ENCODE measurements at regions not wholly inside any gene's neighbourhood (a gene's known extent, or its start where the extent isn't known, plus 50 kb on each side); places are given as distances from the start of the nearest gene placed in this dataset.

DNA sequence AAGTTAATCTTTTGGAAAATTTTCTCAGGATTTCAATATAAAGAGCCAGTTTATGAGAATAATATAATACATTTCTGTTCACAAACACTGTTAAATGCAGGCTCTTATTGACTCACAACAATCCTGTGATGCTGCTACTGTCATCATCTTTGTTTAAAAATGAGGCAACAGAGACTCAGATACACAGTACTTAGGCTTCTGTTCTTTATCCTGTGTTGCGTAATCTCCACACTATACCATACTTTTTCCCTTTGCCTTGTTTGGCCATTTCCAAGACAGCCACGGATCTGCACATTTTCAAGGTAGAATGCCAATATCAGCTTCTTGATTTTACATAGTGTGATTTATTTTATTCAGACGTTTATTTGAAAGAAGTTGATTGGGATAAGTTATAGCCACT is 699.0 kb upstream of the CITED2 start:
- no peak for DNase-seq (ENCODE audit: insufficient read length, low spot score)
- FAIRE-seq: no peak

DNA sequence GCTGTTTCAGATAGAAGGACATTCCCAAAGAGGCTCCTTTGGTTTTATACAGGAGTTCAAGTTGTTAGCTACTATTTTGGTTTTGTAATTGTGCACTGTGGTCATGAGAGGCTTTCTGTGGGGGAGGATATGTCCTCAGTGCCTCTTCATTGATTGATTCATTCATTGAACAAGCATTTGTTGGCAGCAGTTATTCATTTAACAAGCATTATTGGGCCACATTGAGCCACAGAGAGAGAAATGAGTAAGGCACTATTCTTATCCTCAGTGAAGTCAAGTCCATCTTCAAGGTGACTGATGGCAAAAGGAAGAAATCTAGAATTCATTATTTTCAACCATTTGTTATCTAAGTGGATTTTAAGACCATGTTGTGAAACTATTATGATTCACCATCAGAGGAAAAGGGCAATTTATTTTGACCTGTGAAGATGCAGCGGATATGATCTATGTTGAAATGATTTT is 697.2 kb upstream of the CITED2 start:
- DNase-seq (ENCODE audit: insufficient read length, low spot score): no peak

More for the DNA sequence above, 699.0 kb upstream of the CITED2 start:
- TF ChIP-seq POLR2A (IDR thresholded peaks at IDR 0.05; ENCODE audit: low read depth, low read length): no peak

GRCh38 chr6:140070846-140071473 is 696.5 kb upstream of the CITED2 start:
- no peak for TF ChIP-seq POLR2A (IDR thresholded peaks at IDR 0.05; ENCODE audit: low read depth, low read length)
- FAIRE-seq (no peak), DNase-seq (ENCODE audit: insufficient read length, low spot score) (no peak)

More for the DNA sequence above, 697.2 kb upstream of the CITED2 start:
- no peak for TF ChIP-seq POLR2A (IDR thresholded peaks at IDR 0.05; ENCODE audit: low read depth, low read length)
- peak; percentile 60 for FAIRE-seq

DNA sequence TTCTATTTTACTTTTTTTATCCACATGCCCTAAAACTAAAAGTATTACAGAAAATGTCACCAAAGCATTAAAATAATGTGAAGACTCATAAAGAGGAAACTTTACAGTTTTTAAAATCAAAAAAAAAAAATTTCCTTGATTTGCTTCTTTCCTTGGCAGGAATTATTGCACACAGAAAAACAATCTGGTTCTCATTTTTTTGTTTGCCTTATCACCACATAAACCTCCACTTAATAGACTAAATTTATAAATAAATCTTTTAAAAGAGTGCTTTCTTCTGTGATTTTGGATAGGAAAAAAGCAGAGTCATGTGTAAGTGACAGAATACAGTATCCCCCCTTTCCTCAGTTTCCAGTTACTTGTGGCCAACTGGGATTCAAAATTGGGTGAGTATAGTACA is 695.1 kb upstream of the CITED2 start:
- FAIRE-seq: no peak

DNA sequence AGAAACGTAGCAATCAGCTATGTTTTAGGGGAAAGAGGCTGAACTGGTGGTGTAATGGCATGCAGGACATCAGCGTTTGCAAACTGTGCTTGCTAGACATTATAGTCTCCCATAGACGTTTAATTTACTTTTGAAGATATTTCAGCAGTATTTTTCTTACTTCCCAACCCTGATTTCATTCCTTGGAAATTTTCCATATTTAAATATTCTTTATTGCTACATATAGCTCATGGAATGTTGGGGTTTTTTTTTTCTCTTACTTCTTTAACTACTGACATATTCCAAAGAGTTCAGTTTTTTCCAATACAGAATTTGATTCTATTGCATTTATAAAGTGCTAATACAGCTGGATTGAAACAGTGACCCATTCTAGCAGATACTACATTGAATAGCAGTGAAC is 694.4 kb upstream of the CITED2 start:
- DNase-seq (ENCODE audit: insufficient read length, low spot score) (no peak), FAIRE-seq (no peak)
- TF ChIP-seq POLR2A (IDR thresholded peaks at IDR 0.05; ENCODE audit: low read depth, low read length): no peak

More for the DNA sequence above, 695.1 kb upstream of the CITED2 start:
- no peak for TF ChIP-seq POLR2A (IDR thresholded peaks at IDR 0.05; ENCODE audit: low read depth, low read length)
- no peak for DNase-seq (ENCODE audit: insufficient read length, low spot score)

GRCh38 chr6:140064366-140064765 is 689.9 kb upstream of the CITED2 start:
- no peak for TF ChIP-seq POLR2A (IDR thresholded peaks at IDR 0.05; ENCODE audit: low read depth, low read length)
- DNase-seq (ENCODE audit: insufficient read length, low spot score): no peak
- no peak for FAIRE-seq

- no peak for DNase-seq (ENCODE audit: insufficient read length, low spot score)
- TF ChIP-seq POLR2A (IDR thresholded peaks at IDR 0.05; ENCODE audit: low read depth, low read length): no peak
- no peak for FAIRE-seq
Measured at GRCh38 chr6:140063021-140063399, 688.6 kb upstream of the CITED2 start.

GRCh38 chr6:140062043-140063020 is 687.9 kb upstream of the CITED2 start:
- DNase-seq (ENCODE audit: insufficient read length, low spot score): no peak

DNA sequence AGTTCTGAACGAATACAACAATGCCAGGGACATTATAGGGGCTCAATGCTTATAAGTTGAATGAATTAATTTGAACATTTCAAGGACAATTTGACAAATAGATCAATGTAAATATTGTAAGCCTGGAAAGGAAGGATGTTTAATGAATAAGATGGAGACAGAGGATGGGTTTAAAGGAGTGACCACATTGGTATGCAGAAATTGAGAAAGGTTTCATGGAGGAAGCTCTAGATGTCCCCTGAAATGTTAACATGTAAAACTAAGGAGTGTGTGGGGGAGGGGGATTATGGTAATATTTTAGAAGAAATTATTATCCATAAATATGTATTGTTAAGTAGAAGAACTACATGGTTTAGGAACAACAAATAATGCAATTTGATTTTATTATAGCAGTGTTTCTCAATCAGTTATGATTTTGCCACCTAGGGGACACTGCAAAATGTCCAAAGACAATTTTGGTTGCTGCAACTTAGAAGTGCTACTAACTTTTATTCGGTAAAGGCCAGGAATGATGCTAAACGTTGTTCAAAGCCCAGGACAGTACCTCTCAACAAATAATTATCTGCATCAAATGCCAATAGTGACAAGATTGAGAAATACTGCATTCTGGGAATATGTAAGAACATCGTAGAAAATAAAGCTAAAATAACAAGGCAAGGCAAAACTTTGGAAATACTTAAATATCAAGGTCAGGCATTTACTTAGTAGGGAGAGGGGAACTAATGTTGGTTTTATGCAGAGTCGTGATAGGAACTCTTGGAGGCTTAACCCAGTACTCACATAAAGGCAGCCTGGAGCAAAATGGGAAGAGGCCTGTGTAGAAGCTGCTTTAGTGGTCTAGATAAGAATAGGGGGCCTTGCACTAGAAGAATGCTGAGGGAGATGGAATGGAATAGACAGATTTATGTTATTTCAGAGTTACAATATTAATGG is 686.9 kb upstream of the CITED2 start:
- FAIRE-seq (no peak), DNase-seq (ENCODE audit: insufficient read length, low spot score) (no peak)
- TF ChIP-seq POLR2A (IDR thresholded peaks at IDR 0.05; ENCODE audit: low read depth, low read length): no peak

More at GRCh38 chr6:140062043-140063020, 687.9 kb upstream of the CITED2 start:
- no peak for TF ChIP-seq POLR2A (IDR thresholded peaks at IDR 0.05; ENCODE audit: low read depth, low read length)
- peak; percentile 41 for FAIRE-seq

- DNase-seq (ENCODE audit: insufficient read length, low spot score) (no peak), FAIRE-seq (no peak)
- no peak for TF ChIP-seq POLR2A (IDR thresholded peaks at IDR 0.05; ENCODE audit: low read depth, low read length)
Measured at GRCh38 chr6:140059947-140060346, 685.5 kb upstream of the CITED2 start.

DNA sequence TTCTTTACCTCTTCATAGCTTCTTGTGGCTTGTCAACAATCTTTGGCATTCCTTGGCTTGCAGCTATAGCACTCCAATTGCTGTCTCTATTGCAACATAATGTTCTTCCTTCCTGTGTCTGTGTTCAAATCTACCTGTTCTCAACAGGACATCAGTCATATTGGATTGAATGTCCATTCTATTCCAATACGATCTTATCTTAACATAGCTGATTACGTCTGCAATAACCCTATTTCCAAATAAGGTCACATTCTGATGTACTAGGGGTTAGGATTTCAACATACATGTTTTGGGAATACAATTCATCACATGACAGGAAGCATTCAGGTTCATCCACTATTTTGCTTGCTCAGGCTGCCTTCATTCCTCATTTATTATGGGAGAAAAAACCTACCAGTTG is 684.4 kb upstream of the CITED2 start:
- TF ChIP-seq POLR2A (IDR thresholded peaks at IDR 0.05; ENCODE audit: low read depth, low read length): no peak
- DNase-seq (ENCODE audit: insufficient read length, low spot score) (no peak), FAIRE-seq (no peak)

- no peak for TF ChIP-seq POLR2A (IDR thresholded peaks at IDR 0.05; ENCODE audit: low read depth, low read length)
- FAIRE-seq: no peak
- no peak for DNase-seq (ENCODE audit: insufficient read length, low spot score)
Measured at GRCh38 chr6:140052736-140053729, 678.6 kb upstream of the CITED2 start.

Measured in H54 (cell line).